K562 (cell line): ENCODE measurements at regions not wholly inside any gene's neighbourhood (a gene's known extent, or its start where the extent isn't known, plus 50 kb on each side); places are given as distances from the start of the nearest gene placed in this dataset.

Source experiments
- ATAC-seq: fragments of 200-7000 bp; cut with Tn5 transposase; 3 replicates; pipeline ENCODE4 v1.9.1; 2020; ENCODE audit warnings: moderate library complexity
- BruUV-seq: library from RNA; stranded (reverse); fragments of 400-500 nt; replicated peaks from 2 replicates; lab custom pipeline; 2021; lab: Mats Ljungman, UMichigan
- CTCF ChIA-PET: fragments of 300-600 bp; formaldehyde crosslinking; extraction: SDS; loops from one replicate; lab custom pipeline; 2021; ENCODE audit warnings: low intra/inter-chr PET ratio; lab: Yijun Ruan, JAX
- POLR2A ChIA-PET: fragments of 300-600, 350-650 bp; sonication (Branson Sonifier 250); formaldehyde crosslinking; extraction: SDS; loops from one replicate; lab custom pipeline; 2021; ENCODE audit warnings: antibody characterized with exemption, inconsistent platforms; lab: Yijun Ruan, JAX
- DNase-seq, 4 experiments: peaks; one replicate each; pipeline versions ENCODE4 v3.0.0 to v3.0.0-alpha.2; 2011 to 2018; ENCODE audit warnings: low spot score in 3 of 4, mixed read lengths in 3 of 4; ENCODE audit errors: extremely low read depth in 1 of 4
- FAIRE-seq: peaks from 2 replicates; lab custom pipeline; 2011; peaks lifted over from hg19 to GRCh38; lab: Jason Lieb, UNC
- H2AFZ ChIP-seq: 2 replicates; pipeline ENCODE4 v1.6.0; 2011; ENCODE audit warnings: low read depth, low read length, control low read depth, inconsistent platforms
- H3K27ac ChIP-seq: fragments of 200-600 bp; 3 replicates; pipeline ENCODE4 v1.8.0; 2011; ENCODE audit warnings: low read depth, mild to moderate bottlenecking, control low read depth, inconsistent platforms, low read length, moderate library complexity, mixed read lengths; ENCODE audit errors: extremely low read depth
- H3K27me3 ChIP-seq, 2 experiments: fragments of 300-600 bp in 1 of 2; 2 replicates in 1 of 2; 3 replicates in 1 of 2; pipeline versions ENCODE4 v1.6.0 to v1.8.0; 2011; ENCODE audit warnings: inconsistent platforms in 2 of 2, low read length in 2 of 2, mild to moderate bottlenecking in 1 of 2, mixed read lengths in 1 of 2, moderate library complexity in 1 of 2; ENCODE audit not compliant: control insufficient read depth in 2 of 2, insufficient read depth in 2 of 2
- H3K36me3 ChIP-seq: fragments of 300-600 bp; 3 replicates; pipeline ENCODE4 v1.8.0; 2011; ENCODE audit warnings: mild to moderate bottlenecking, low read length, inconsistent platforms; ENCODE audit not compliant: control insufficient read depth, insufficient read depth
- H3K4me1 ChIP-seq, 2 experiments: fragments of 200-600 bp in 1 of 2; replicated peaks in 1 of 2; 2 replicates in 1 of 2; 3 replicates in 1 of 2; pipeline versions ENCODE4 v1.5.1 to v1.8.0; 2011; ENCODE audit warnings: inconsistent platforms in 2 of 2, low read length in 2 of 2, mild to moderate bottlenecking in 1 of 2, mixed read lengths in 1 of 2, moderate library complexity in 1 of 2; ENCODE audit not compliant: control insufficient read depth in 2 of 2, insufficient read depth in 2 of 2
- H3K4me2 ChIP-seq: 2 replicates; pipeline ENCODE4 v1.6.1; 2011; ENCODE audit warnings: low read length, control low read depth, inconsistent platforms, mixed read lengths; ENCODE audit not compliant: insufficient read depth
- H3K4me3 ChIP-seq: fragments of 200-600 bp; sonication (generic), shearing (Covaris generic); 2 replicates; pipeline ENCODE4 v1.5.1; 2016; ENCODE audit warnings: control low read depth, inconsistent platforms
- H3K79me2 ChIP-seq: fragments of 200-600 bp; 3 replicates; pipeline ENCODE4 v1.8.0; 2011; ENCODE audit warnings: low read length, inconsistent platforms; ENCODE audit not compliant: control insufficient read depth, insufficient read depth
- H3K9ac ChIP-seq, 2 experiments: 2 replicates each; pipeline versions ENCODE4 v1.6.0 to v1.6.1; 2011; ENCODE audit warnings: low read depth in 2 of 2, low read length in 2 of 2, control low read depth in 1 of 2, inconsistent platforms in 1 of 2, mild to moderate bottlenecking in 1 of 2, mixed read lengths in 1 of 2; ENCODE audit not compliant: insufficient read depth in 1 of 2
- H3K9me1 ChIP-seq: one replicate; pipeline ENCODE4 v1.6.0; 2011; ENCODE audit warnings: inconsistent platforms, mild to moderate bottlenecking, low read length, moderate library complexity; ENCODE audit not compliant: control insufficient read depth, insufficient read depth
- H3K9me3 ChIP-seq: replicated peaks from 2 replicates; pipeline ENCODE4 v1.5.1; 2011; ENCODE audit warnings: low read depth, low read length, inconsistent platforms; ENCODE audit not compliant: control insufficient read depth, insufficient read depth
- H4K20me1 ChIP-seq: replicated peaks from 2 replicates; pipeline ENCODE4 v1.6.1; 2011; ENCODE audit warnings: low read length, inconsistent platforms, mixed read lengths; ENCODE audit not compliant: control insufficient read depth, insufficient read depth
- BRD9 ChIP-seq: fragments of 450-650 bp; IDR thresholded peaks from 2 replicates; pipeline ENCODE4 v1.6.1; 2018; ENCODE audit warnings: low read depth; ENCODE audit not compliant: partially characterized antibody
- CBFA2T3 ChIP-seq: fragments of 450-650 bp; IDR thresholded peaks from 2 replicates; pipeline ENCODE4 v1.6.1; 2017
- CC2D1A ChIP-seq: fragments of 450-650 bp; IDR thresholded peaks from 2 replicates; pipeline ENCODE4 v1.6.1; 2017; ENCODE audit warnings: mild to moderate bottlenecking
- HDAC2 ChIP-seq: fragments of 450-650 bp; IDR thresholded peaks from 2 replicates; pipeline ENCODE4 v1.6.1; 2016; ENCODE audit warnings: mild to moderate bottlenecking
- NCOA1 ChIP-seq: fragments of 450-650 bp; IDR thresholded peaks from 2 replicates; pipeline ENCODE4 v1.6.1; 2016; ENCODE audit warnings: low read depth
- PRMT5 ChIP-seq: sonication (generic); formaldehyde crosslinking; IDR thresholded peaks from 2 replicates; pipeline ENCODE4 v1.5.0; 2020; ENCODE audit warnings: missing genetic modification reagents
- RAD21 ChIP-seq, 2 experiments: fragments of 250-450 bp in 1 of 2; fragments of 450-650 bp in 1 of 2; sonication (Bioruptor Pico) in 1 of 2; formaldehyde crosslinking in 1 of 2; IDR thresholded peaks in 1 of 2; conservative IDR thresholded peaks in 1 of 2; 2 replicates each; pipeline versions ENCODE4 v1.4.0 to v1.8.0; 2020 to 2022; ENCODE audit warnings: mild to moderate bottlenecking in 2 of 2, moderate library complexity in 1 of 2
- SRSF1 ChIP-seq: fragments of 200-400 bp; formaldehyde crosslinking; IDR thresholded peaks from 2 replicates; pipeline ENCODE4 v1.6.1; 2017; ENCODE audit warnings: mild to moderate bottlenecking, low read depth, low read length, moderate library complexity
- STAT5A ChIP-seq: IDR thresholded peaks from 2 replicates; pipeline ENCODE4 v1.6.1; 2012; ENCODE audit warnings: low read length, inconsistent platforms, borderline replicate concordance
- XRCC4 ChIP-seq: IDR thresholded peaks from one replicate; pipeline ENCODE4 v1.6.1; 2011; ENCODE audit not compliant: insufficient read depth, insufficient read length; ENCODE audit errors: extremely low read depth
- ZNF316 ChIP-seq: fragments of 450-650 bp; IDR thresholded peaks from 2 replicates; pipeline ENCODE4 v1.6.1; 2016
- WGBS: fragments of 100-300 bp; shearing (Covaris generic); methylation state at CpG from one replicate; pipeline ENCODE4 v1.1.6; 2016; ENCODE audit warnings: low coverage, mixed read lengths; ENCODE audit not compliant: insufficient coverage; ENCODE audit errors: missing lambda C conversion rate; 5-methylcytosine and 5-hydroxymethylcytosine counted together
- in situ Hi-C: fragments of 300-500 bp; cut with MboI; formaldehyde crosslinking; loops from 4 replicates; pipeline ENCODE4 v1.15.0; 2018; ENCODE audit warnings: inconsistent platforms, mixed read lengths
- intact Hi-C: fragments of 100-400 bp; cut with micrococcal nuclease; formaldehyde crosslinking; loops from 2 replicates; pipeline ENCODE4 v1.14.2; 2022

DNA sequence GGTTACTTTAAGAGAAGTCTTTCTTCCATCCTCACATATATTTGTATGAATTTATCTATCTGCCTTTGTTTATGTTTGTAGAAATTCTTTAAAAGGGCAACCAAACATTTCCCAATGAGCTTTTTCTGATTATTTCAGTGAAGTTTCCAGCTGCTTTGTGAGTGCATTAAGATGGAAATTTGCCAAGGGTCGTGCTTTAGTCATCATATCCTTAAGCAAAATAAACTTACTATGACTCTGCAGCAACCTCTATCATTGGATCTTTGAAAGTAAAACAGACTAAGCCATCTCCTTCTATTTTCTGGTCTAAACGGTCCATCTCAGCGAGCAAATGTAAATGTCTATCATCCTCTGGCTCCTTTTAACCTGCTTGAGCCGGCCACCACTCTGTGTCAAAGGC, 489.3 kb downstream of the SOX11 start:
- Histone ChIP-seq H3K4me2 (no peak overlapping the region), H2AFZ (no peak overlapping the region), H3K9me1 (no peaks in the 10 kb centered on the region), H3K27me3 (no peaks in the 10 kb centered on the region), H3K36me3 (no peaks in the 10 kb centered on the region), H3K4me3 (no peak overlapping the region), H3K9me3 (no peaks in the 10 kb centered on the region), H4K20me1 (no peaks in the 10 kb centered on the region), H3K79me2 (no peaks in the 10 kb centered on the region), H3K9ac (no peak overlapping the region), H3K27ac (no peak overlapping the region), H3K4me1 (no peaks in the 10 kb centered on the region)
- ChIA-PET CTCF (no interaction called here), POLR2A (no interaction called here)
- in situ Hi-C loops (no loop called here), intact Hi-C loops (no loop called here)
- DNase-seq (no peak), FAIRE-seq (no peak), ATAC-seq (no peak)
- no peak for TF ChIP-seq BRD9
- no peak for TF ChIP-seq PRMT5 (CRISPR knock-in tag)
- no peak for TF ChIP-seq XRCC4
- no peak for TF ChIP-seq HDAC2
- no peak for TF ChIP-seq STAT5A
- TF ChIP-seq RAD21 (CRISPR knock-in tag; conservative IDR thresholded peaks at IDR 0.05 in 1 of 2, IDR thresholded peaks at IDR 0.05 in 1 of 2): no peak
- TF ChIP-seq CC2D1A: no peak
- no peak for TF ChIP-seq ZNF316
- TF ChIP-seq CBFA2T3: no peak
- no peak for TF ChIP-seq SRSF1
- TF ChIP-seq NCOA1: no peak
- 2% methylated on average over 4 of the region's 4 CpGs for WGBS
- no TSS peak for BruUV-seq
